Middle frontal gyrus (tissue), 1 donor: ENCODE measurements at regions not wholly inside any gene's neighbourhood (a gene's known extent, or its start where the extent isn't known, plus 50 kb on each side); places are given as distances from the start of the nearest gene placed in this dataset.
"Not testable (repeated sequence)": the region's sequence is repeated elsewhere in the genome, so short reads cannot be mapped to it uniquely, and the experiment has no call there.

Source experiments
- DNase-seq: peaks from one replicate; pipeline ENCODE4 v3.0.0-alpha.2; 2015; ENCODE audit warnings: low spot score; ENCODE audit errors: extremely low spot score

- DNase-seq = no peak
These were observed 436.8 kb upstream of the NR5A2 start for GRCh38 chr1:199590708-199591107.

GRCh38 chr1:199591468-199591867, 436.0 kb upstream of the NR5A2 start:
- no peak for DNase-seq

GRCh38 chr1:199593475-199593874, 434.0 kb upstream of the NR5A2 start:
- no peak for DNase-seq

GRCh38 chr1:199596448-199596847, 431.1 kb upstream of the NR5A2 start:
- not testable (repeated sequence) for DNase-seq

- DNase-seq = no peak
These were observed 430.4 kb upstream of the NR5A2 start for GRCh38 chr1:199597152-199597551.

GRCh38 chr1:199608414-199608813, 419.1 kb upstream of the NR5A2 start:
- DNase-seq = no peak

GRCh38 chr1:199612976-199613774, 414.3 kb upstream of the NR5A2 start:
- DNase-seq = no peak

GRCh38 chr1:199616947-199617346, 410.6 kb upstream of the NR5A2 start:
- DNase-seq = no peak

GRCh38 chr1:199619223-199619622, 408.3 kb upstream of the NR5A2 start:
- no peak for DNase-seq

GRCh38 chr1:199626228-199626627, 401.3 kb upstream of the NR5A2 start:
- not testable (repeated sequence) for DNase-seq

- no peak for DNase-seq
These were observed 397.9 kb upstream of the NR5A2 start for GRCh38 chr1:199629624-199630023.

- no peak for DNase-seq
These were observed 388.1 kb upstream of the NR5A2 start for GRCh38 chr1:199639453-199639852.

GRCh38 chr1:199641531-199641930, 386.0 kb upstream of the NR5A2 start:
- DNase-seq = no peak

- no peak for DNase-seq
These were observed 382.6 kb upstream of the NR5A2 start for GRCh38 chr1:199644912-199645311.

GRCh38 chr1:199646761-199647160, 380.7 kb upstream of the NR5A2 start:
- DNase-seq = no peak

GRCh38 chr1:199657449-199657848, 370.1 kb upstream of the NR5A2 start:
- no peak for DNase-seq

- DNase-seq = no peak
These were observed 367.4 kb upstream of the NR5A2 start for GRCh38 chr1:199660071-199660470.

GRCh38 chr1:199665371-199665770, 362.1 kb upstream of the NR5A2 start:
- no peak for DNase-seq

GRCh38 chr1:199667089-199667488, 360.4 kb upstream of the NR5A2 start:
- DNase-seq = no peak

- DNase-seq = no peak
These were observed 357.6 kb upstream of the NR5A2 start for GRCh38 chr1:199669916-199670315.

GRCh38 chr1:199671684-199672083, 355.8 kb upstream of the NR5A2 start:
- DNase-seq = no peak

- DNase-seq = no peak
These were observed 351.6 kb upstream of the NR5A2 start for GRCh38 chr1:199675937-199676336.

GRCh38 chr1:199678771-199679170, 348.7 kb upstream of the NR5A2 start:
- no peak for DNase-seq
